D721Med (cell line): ENCODE measurements at regions not wholly inside any gene's neighbourhood (a gene's known extent, or its start where the extent isn't known, plus 50 kb on each side); places are given as distances from the start of the nearest gene placed in this dataset.

Experiments
- DNase-seq: peaks from one replicate; pipeline ENCODE4 v3.0.0; 2011; ENCODE audit warnings: low spot score; ENCODE audit not compliant: insufficient read length
- FAIRE-seq: peaks from 2 replicates; lab custom pipeline; 2011; peaks lifted over from hg19 to GRCh38; lab: Jason Lieb, UNC
- CTCF ChIP-seq: IDR thresholded peaks from 2 replicates; pipeline ENCODE4 v1.5.1; 2012; ENCODE audit warnings: mild to moderate bottlenecking, control low read depth; ENCODE audit not compliant: insufficient read depth; ENCODE audit errors: missing control alignments

DNA sequence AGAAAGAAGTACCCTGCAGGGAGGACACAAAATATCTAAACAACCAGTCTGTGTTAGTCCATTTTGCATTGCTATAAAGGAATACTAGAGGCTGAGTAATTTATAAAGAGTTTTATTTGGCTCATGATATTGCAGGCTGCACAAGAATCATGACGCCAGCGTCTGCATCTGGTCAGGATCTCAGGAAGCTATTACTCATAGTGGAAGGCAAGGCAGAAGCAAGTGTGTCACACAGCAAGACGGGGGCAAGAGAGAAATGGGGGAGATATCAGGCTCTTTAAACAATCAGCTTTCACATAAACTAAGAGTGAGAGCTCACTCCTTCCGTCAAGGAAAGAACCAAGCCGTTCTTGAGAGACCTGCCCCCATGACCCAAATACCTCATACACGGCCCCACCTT is 614.8 kb downstream of the ZIC1 start:
- no peak for TF ChIP-seq CTCF
- FAIRE-seq (no peak), DNase-seq (no peak)

DNA sequence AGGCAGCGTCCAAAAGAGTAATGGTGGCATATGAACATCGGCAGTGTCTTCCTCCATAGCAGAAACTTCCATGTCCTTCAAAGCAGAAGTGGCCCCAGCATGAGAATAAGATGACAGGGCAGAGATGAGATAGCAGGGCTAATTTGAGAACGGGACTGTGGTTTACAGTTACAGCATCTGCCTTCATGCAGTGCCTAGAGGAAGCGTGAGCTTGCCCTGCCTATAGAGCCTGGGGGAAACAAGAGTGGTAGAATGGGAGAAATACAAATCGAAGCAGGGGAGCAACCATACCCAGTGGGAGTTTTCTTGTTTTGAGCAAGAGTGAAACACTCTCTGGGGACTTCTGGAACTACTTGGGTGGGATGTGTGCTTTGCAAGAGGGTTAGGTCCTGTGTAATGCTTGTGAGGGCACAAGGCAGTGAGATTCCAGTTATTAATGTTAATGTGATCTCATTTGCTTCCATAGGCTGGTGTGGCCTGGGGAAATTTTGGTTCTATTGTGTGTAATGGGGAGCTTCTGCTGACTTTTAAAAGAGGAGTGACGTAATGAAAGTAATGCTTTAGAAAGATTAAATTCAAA is 616.9 kb downstream of the ZIC1 start:
- DNase-seq (no peak), FAIRE-seq (no peak)
- TF ChIP-seq CTCF, result no peak

GRCh38 chr3:148030975-148031374 is 621.8 kb downstream of the ZIC1 start:
- no peak for FAIRE-seq
- DNase-seq, result no peak
- no peak for TF ChIP-seq CTCF

- TF ChIP-seq CTCF, result no peak
- no peak for FAIRE-seq
- DNase-seq, result no peak
Measured at GRCh38 chr3:148034353-148034752, 625.2 kb downstream of the ZIC1 start.

- DNase-seq (no peak), FAIRE-seq (no peak)
- no peak for TF ChIP-seq CTCF
Measured at GRCh38 chr3:148036331-148036876, 627.2 kb downstream of the ZIC1 start.

GRCh38 chr3:148042663-148043445 is 633.7 kb downstream of the ZIC1 start:
- no peak for FAIRE-seq
- no peak for DNase-seq
- TF ChIP-seq CTCF, result no peak

DNA sequence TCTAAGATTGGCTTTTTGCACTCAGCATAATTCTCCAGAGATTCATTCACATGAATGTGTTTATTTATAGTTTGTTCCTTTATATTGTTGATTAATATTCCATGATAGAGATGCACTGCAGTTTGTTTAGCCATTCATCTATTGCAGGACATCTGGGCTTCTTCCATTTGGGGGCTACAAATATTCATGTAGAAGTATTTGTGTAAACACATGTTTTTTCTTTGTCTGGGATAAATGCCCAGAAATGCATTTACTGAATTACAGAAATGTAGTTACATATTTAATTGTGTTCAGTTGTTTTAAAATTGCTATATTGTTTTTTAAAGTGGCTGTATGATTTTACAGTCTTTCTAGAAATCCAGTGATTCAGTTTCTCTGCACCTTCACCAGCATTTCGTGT is 635.0 kb downstream of the ZIC1 start:
- no peak for TF ChIP-seq CTCF
- DNase-seq, result no peak
- FAIRE-seq, result no peak
